AG04450 (cell line): ENCODE measurements at regions not wholly inside any gene's neighbourhood (a gene's known extent, or its start where the extent isn't known, plus 50 kb on each side); places are given as distances from the start of the nearest gene placed in this dataset.
"Not testable (repeated sequence)": the region's sequence is repeated elsewhere in the genome, so short reads cannot be mapped to it uniquely, and the experiment has no call there.

ENCODE experiments used
- CTCF ChIA-PET: fragments of 300-600, 350-600 bp; formaldehyde crosslinking; extraction: SDS; loops from one replicate; lab custom pipeline; 2022; ENCODE audit warnings: antibody characterized with exemption, inconsistent platforms; lab: Charles Lee
- POLR2A ChIA-PET: fragments of 350-600 bp; formaldehyde crosslinking; extraction: SDS; loops from one replicate; lab custom pipeline; 2021; ENCODE audit warnings: antibody characterized with exemption, inconsistent platforms; lab: Yijun Ruan, JAX
- DNase-seq: peaks from one replicate; pipeline ENCODE4 v3.0.0-alpha.2; 2011; ENCODE audit warnings: low read depth, low spot score
- H3K27ac ChIP-seq: one replicate; pipeline ENCODE4 v1.5.1; 2012; ENCODE audit warnings: low read depth, low read length, control low read depth
- H3K27me3 ChIP-seq: one replicate; pipeline ENCODE4 v1.6.0; 2012; ENCODE audit warnings: low read length; ENCODE audit not compliant: control insufficient read depth, insufficient read depth
- H3K4me3 ChIP-seq: 2 replicates; pipeline ENCODE4 v1.5.1; 2011; ENCODE audit warnings: mild to moderate bottlenecking, low read depth, low read length, control low read depth
- H3K9me3 ChIP-seq: 2 replicates; pipeline ENCODE4 v1.5.1; 2012; ENCODE audit warnings: low read length; ENCODE audit not compliant: control insufficient read depth, insufficient read depth
- CTCF ChIP-seq: IDR thresholded peaks from 2 replicates; pipeline ENCODE4 v1.5.1; 2011; ENCODE audit warnings: low read depth, low read length, control low read depth, inconsistent platforms

- no peak for DNase-seq
- CTCF ChIA-PET: no interaction called here
- H3K27me3 ChIP-seq: no peaks in the 10 kb centered on the region
These were observed 694.8 kb upstream of the NR2F2 start for GRCh38 chr15:95635666-95636065.

GRCh38 chr15:95636107-95636506 is 694.4 kb upstream of the NR2F2 start:
- Histone ChIP-seq H3K4me3 (no peak overlapping the region), H3K9me3 (no peaks in the 10 kb centered on the region; the same call in 1 of the 2 replicates), H3K27ac (no peak overlapping the region), H3K27me3 (no peaks in the 10 kb centered on the region)
- ChIA-PET CTCF (no interaction called here), POLR2A (interaction anchor here (0.6 kb wide), 1 partner anchor 15 kb away, joined by 4 read pairs; no protein-coding TSS in a partner anchor)
- no peak for TF ChIP-seq CTCF
- no peak for DNase-seq

More at GRCh38 chr15:95635666-95636065, 694.8 kb upstream of the NR2F2 start:
- POLR2A ChIA-PET: no interaction called here
- Histone ChIP-seq H3K4me3 (no peak overlapping the region), H3K27ac (no peak overlapping the region), H3K9me3 (no peaks in the 10 kb centered on the region; the same call in 1 of the 2 replicates)
- TF ChIP-seq CTCF: no peak

GRCh38 chr15:95637234-95637633 is 693.3 kb upstream of the NR2F2 start:
- H3K27ac ChIP-seq, DNase-seq, H3K9me3 ChIP-seq, CTCF ChIA-PET, H3K4me3 ChIP-seq, POLR2A ChIA-PET, H3K27me3 ChIP-seq: not testable (repeated sequence)

- Histone ChIP-seq H3K27me3 (no peaks in the 10 kb centered on the region), H3K9me3 (no peaks in the 10 kb centered on the region; the same call in 1 of the 2 replicates), H3K4me3 (no peak overlapping the region), H3K27ac (no peak overlapping the region)
- ChIA-PET CTCF (interaction anchor here (0.6 to 1.3 kb wide), 2 partner anchors 688 to 690 kb away, joined by 4 to 8 read pairs; no protein-coding TSS in a partner anchor), POLR2A (no interaction called here)
- no peak for TF ChIP-seq CTCF
- no peak for DNase-seq
These were observed 691.3 kb upstream of the NR2F2 start for GRCh38 chr15:95639208-95639607.

DNA sequence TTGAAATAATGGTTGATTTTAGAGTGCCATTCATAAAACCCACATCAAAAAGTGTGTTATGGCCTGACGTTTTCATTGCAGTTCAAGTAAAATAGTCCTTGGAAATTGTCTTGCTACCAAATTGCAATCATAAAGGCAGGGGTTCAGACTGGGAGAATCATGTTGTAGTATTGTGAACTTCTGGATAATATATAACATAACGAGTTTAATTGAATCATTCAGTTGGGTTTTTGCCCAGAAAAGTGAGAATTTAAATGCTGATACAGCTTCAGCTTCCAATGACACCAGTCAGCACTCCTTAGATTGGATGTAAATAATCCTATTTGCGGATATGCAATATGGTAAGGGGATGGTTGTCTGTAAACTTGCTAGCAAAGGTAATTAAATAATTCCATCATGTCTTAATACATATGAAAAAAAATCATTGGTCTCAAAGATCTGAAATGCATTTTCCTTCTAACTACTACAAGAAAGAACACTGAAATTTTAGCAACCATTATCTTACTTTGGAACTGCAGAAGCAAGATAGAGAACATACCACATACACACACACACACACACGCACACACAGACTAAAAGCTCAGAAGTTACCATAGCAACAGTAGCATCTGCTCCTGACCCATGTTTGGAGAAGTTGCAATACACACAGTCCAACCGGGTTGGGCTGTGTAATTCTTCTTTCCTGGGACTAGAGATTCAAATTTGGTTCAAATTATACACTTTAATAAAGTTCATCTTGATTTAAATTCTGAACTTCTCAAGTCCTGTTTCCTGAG is 686.2 kb upstream of the NR2F2 start:
- Histone ChIP-seq H3K9me3 (no peaks in the 10 kb centered on the region), H3K4me3 (no peak overlapping the region), H3K27me3 (no peaks in the 10 kb centered on the region), H3K27ac (no peak overlapping the region)
- TF ChIP-seq CTCF: no peak
- ChIA-PET POLR2A (no interaction called here), CTCF (no interaction called here)
- no peak for DNase-seq
